GM18502 (cell line): ENCODE measurements at regions not wholly inside any gene's neighbourhood (a gene's known extent, or its start where the extent isn't known, plus 50 kb on each side); places are given as distances from the start of the nearest gene placed in this dataset.
"Not testable (repeated sequence)": the region's sequence is repeated elsewhere in the genome, so short reads cannot be mapped to it uniquely, and the experiment has no call there.

Experiments used
- ATAC-seq: cut with Tn5 transposase; IDR thresholded peaks from one replicate; pipeline ENCODE4 v1.9.1; 2021; ENCODE audit warnings: mild to moderate bottlenecking; ENCODE audit not compliant: unreplicated experiment, poor library complexity

DNA sequence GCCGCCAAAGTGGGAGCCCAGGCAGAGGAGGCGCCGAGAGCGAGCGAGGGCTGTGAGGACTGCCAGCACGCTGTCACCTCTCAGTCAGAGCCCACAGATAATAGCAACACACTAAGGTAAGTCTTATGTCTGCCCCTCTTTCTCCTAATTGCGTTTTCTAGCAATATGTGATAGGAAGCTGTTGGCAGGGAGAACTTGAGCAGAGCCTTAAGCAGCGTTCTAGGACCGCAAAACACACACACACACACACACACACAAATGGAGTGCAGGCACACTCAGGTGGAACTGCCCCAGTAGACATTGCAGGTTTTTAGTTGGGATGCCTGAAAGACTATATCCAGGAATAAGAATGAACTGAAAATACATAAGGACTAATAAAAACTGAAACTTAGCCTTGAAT, 1188.5 kb downstream of the NXPH1 start:
- no peak for ATAC-seq

DNA sequence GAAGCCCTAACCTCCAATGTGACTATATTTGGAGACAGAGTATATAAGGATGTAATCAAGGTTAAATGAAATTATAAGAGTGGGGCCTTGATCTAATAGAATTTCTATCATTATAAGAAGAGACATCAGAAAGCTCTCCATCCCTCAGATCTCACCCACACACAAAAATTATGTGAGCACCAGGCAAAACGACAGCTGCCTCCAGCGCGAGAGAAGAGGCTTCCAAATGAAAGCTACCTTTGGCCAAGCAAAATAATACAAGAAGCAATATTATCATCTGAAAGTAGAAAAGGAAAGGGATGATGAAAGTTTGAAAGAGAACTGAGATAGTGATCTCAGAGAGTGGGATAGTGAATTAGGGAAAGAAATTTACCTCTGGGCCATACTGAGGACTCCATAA, 1192.5 kb downstream of the NXPH1 start:
- no peak for ATAC-seq

- no peak for ATAC-seq
These were observed 1212.3 kb downstream of the NXPH1 start for GRCh38 chr7:9645756-9646155.

- no peak for ATAC-seq
These were observed 1223.8 kb downstream of the NXPH1 start for GRCh38 chr7:9657257-9657656.

GRCh38 chr7:9671979-9672917, 1238.8 kb downstream of the NXPH1 start:
- ATAC-seq, result no peak

DNA sequence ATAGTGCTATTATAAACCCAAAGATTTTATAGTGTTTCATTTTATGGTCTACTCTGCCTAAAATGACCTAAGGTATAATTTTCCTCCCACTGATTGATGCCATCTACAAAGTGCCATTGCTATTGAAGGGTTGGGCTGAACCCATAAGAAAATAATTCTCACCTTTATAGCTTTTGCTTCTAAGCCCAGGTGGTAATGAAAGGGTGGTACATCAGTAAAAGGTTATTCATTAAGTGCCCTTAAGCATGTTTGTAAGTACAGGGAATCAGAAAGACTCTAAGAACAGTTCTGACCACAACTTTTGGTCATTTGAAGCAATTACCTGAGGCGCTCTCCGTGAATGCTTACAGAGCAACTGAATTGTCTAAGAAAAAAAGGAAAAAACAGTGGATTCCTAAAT, 1247.3 kb downstream of the NXPH1 start:
- no peak for ATAC-seq

GRCh38 chr7:9681284-9681683, 1247.9 kb downstream of the NXPH1 start:
- ATAC-seq, result no peak

- no peak for ATAC-seq
These were observed 1257.9 kb downstream of the NXPH1 start for GRCh38 chr7:9691286-9691685.

GRCh38 chr7:9698375-9698774, 1265.0 kb downstream of the NXPH1 start:
- ATAC-seq, result no peak

- ATAC-seq, result no peak
These were observed 1264.5 kb upstream of the PHF14 start for GRCh38 chr7:9709216-9709615.

DNA sequence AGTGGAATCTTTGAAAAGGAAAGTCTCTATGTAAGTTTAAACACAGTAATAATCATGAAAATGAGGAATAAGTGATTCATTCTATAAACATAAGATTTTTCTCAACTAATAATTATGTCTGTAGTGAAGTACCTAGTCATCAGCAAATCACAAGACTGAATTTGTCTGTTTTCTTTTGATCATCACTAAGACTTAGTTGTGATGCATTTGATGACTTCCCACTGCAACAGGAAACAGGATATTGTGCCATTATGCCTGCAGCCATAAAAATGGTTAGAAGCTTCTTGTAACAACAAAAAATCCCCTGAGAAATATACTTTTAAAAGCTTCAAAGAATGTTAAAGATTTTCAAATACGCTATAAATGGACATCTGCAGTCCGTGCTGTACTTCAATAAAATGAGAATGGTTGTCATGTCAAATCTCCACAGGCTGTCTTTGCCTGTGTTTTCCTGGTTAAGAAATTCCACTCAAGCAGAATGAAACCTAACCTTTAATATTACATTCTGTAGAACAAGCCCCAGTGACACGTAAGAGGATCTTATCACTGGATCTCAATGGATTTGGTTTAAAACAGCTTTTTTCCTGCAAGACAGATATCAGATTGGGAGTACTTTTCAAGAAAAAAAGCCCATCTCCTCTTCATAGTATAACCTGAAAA, 1262.3 kb upstream of the PHF14 start:
- no peak for ATAC-seq

GRCh38 chr7:9718071-9718661, 1255.5 kb upstream of the PHF14 start:
- ATAC-seq, result no peak

- no peak for ATAC-seq
These were observed 1254.4 kb upstream of the PHF14 start for GRCh38 chr7:9719303-9719702.

DNA sequence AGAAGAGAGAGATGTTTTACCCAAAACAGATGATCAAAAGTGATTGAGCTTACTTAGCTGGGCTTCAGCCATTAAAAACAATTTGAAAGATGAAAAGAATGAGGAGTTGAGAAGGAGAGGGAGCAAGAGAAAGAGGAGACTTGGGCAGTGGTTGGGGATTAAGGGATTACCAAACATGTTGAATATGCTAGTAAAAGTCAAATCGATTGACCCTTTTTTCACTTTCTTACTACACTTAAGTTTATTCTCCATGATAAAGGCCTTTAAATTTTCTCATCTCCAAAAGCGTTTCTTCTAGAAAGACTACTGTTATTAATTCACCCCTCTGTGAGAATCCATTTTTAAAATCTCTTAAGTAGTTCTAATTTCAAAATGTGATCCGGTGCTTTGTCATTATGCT, 1254.0 kb upstream of the PHF14 start:
- no peak for ATAC-seq

DNA sequence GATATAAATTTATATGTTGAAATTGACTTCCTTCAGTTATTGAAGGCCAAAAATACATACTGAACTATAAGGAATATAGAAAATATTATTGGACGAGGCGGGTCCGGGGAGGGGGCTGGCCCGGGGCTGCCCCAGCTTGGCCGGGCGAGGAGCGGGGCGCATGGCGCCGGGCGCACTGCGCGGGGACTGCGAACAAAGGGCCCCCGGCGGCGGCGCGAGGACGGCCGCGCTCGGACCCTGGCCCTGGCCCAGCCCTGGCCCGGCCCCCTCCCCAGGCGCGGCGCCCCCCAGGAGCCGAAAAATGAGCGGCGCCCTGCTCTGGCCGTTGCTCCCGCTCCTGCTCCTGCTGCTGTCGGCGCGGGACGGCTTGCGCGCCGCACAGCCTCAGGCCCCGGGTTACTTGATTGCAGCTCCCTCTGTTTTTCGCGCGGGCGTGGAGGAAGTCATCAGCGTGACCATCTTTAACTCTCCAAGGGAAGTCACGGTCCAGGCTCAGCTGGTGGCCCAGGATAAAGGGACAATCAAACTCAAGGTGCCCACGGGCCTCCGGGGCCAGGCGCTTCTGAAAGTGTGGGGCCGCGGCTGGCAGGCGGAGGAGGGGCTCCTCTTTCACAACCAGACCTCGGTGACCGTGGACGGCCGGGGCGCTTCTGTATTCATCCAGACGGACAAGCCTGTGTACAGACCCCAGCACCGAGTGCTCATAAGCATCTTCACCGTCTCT, 1247.6 kb upstream of the PHF14 start:
- not testable (repeated sequence) for ATAC-seq

DNA sequence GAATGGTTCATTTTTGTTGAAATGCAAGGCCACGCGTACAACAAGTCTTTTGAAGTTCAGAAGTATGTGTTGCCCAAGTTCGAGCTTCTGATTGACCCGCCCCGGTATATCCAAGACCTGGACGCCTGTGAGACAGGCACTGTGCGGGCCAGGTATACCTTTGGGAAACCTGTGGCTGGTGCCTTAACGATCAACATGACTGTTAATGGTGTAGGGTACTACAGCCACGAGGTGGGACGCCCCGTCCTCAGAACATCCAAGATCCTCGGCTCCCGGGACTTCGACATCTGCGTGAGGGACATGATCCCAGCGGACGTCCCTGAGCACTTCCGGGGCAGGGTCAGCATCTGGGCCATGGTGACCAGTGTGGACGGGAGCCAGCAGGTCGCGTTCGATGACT, 1246.9 kb upstream of the PHF14 start:
- ATAC-seq, result not testable (repeated sequence)

- ATAC-seq, result not testable (repeated sequence)
These were observed 1246.2 kb upstream of the PHF14 start for GRCh38 chr7:9727467-9727869.

DNA sequence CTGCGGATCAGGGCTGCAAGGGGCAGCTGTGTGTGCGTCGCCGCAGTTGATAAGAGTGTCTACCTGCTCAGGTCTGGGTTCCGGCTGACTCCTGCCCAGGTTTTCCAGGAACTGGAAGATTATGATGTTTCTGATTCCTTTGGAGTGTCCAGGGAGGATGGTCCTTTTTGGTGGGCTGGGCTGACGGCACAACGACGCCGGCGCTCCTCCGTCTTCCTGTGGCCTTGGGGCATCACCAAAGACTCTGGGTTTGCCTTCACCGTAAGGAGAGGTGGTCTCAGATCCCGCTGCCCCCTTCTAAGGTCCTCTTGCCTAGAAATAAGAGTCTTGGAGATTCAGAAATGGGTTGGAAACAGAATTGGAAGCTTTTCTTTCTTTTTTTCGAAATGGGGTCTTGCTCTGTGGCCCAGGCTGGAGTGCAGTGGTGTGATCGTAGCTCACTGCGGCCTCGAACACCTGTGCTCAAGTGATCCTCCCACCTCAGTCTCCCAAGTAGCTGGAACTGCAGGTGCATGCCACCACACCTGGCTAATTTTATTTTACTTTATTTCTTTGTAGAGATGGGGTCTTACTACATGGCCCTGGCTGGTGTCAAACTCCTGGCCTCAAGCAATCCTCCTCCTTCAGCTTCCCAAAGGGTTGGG, 1245.5 kb upstream of the PHF14 start:
- ATAC-seq, result not testable (repeated sequence)

GRCh38 chr7:9752033-9752432, 1221.6 kb upstream of the PHF14 start:
- no peak for ATAC-seq

DNA sequence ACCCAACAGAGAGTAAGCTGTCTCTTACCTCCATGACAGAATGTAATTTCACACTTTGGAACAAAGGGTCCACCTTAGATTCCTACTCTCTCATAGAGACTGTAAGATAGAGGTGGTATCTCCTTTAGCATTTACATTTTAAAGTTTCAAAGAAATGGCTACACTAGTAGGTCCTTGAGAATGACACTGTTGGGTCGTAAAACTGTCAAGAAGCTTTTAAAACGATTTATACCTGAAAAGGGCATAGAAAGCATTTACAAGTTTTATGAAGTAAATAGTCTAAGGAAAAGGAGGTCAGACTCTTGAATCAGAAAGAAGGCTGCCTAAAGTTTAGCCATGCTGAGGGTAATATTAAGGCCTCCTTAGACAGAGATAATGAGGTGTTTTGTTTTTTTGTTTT, 1212.4 kb upstream of the PHF14 start:
- no peak for ATAC-seq
